ENCODE measurements at regions not wholly inside any gene's neighbourhood (a gene's known extent, or its start where the extent isn't known, plus 50 kb on each side); places are given as distances from the start of the nearest gene placed in this dataset.
"Not testable (repeated sequence)": the region's sequence is repeated elsewhere in the genome, so short reads cannot be mapped to it uniquely, and the experiment has no call there.

DNA sequence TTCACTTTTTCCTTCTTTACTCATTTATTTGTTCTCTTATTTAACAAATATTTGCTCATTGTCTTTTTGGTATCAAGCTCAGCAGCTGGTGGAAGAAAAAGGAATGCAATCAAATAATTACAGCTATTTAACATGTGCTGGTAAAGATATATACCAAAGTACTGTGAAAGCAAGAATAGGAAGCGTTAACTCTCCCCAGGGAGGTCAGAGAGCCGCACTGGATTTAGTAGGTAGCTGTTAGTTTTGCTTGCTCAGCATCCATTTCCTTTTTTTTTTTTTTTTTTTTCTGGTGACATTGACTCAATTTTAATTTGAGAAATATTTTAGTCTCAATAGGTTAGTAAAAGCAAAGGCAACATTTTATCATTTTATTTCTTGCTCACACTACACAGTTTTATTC, 308.5 kb upstream of the MDFIC2 start:
- no peak for DNase-seq

GRCh38 chr3:70620367-70620766, 307.9 kb upstream of the MDFIC2 start:
- DNase-seq = no peak

DNA sequence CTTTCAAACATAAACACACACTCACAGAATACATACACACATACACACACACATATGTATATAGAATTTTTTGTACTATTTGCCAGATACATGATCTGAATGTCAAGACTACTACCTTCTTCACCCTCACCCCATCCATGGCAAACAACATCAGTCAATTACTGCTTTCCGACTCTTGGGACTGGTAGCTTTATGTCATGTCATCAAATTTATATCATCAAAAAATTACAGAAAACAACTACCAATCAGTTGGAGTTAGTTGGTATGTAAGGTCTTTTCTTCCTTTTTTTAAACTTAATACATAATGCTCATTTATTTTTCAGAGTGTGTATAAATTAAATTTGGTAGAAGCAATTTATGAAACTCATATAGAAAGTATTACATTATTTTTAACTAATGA, 305.7 kb upstream of the MDFIC2 start:
- DNase-seq = no peak

GRCh38 chr3:70617349-70617748, 304.9 kb upstream of the MDFIC2 start:
- DNase-seq = not testable (repeated sequence)

DNA sequence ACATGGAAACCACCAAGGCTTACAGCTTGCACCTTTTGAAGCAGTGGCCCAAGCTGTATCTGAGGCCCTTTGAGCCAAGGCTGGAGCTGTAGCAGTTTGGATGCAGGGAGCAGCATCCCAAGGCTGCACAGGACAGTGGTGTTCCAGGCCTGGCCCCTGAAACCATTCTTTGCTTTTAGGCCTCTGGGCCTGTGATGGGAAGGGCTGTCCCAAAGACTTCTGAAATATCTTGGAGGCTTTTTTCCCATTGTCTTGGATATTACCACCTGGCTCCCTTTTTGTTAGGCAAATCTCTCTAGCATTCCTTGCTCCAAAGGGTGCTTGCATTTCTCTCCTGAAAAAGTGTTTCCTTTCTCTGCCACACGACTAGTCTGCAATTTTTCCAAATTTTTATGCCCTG, 302.8 kb upstream of the MDFIC2 start:
- DNase-seq = no peak

DNA sequence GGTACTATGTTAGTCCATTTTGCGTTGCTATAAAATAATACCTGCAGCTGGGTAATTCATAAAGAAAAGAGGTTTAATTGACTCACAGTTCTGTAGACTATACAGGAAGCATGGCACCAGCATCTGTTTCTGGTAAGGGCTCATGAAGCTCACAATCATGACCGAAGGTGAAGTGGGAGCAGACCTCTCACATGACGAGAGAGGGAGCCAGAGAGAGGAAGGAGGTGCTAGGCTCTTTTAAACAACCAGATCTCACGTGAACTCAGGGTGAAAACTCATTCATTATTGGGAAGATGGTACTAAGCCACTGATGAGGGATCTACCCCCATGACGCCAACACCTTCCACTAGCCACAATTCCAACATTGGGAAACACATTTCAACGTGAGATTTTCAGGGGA, 301.7 kb upstream of the MDFIC2 start:
- DNase-seq = no peak

DNA sequence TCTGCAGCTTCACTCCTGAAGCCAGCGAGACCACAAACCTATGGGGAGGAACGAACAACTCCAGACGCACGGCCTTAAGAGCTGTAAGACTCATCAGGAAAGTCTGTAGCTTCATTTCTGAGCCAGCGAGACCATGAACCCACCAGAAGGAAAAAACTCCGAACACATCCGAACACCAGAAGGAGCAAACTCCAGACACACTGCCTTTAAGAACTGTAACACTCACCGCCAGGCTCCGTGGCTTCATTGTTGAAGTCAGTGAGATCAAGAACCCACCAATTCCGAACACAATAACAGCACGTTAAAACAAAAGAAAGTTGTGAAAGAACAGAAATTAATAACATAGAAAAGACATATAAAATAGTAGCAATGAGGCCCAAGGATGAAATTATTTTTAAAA, 300.5 kb upstream of the MDFIC2 start:
- no peak for DNase-seq

DNA sequence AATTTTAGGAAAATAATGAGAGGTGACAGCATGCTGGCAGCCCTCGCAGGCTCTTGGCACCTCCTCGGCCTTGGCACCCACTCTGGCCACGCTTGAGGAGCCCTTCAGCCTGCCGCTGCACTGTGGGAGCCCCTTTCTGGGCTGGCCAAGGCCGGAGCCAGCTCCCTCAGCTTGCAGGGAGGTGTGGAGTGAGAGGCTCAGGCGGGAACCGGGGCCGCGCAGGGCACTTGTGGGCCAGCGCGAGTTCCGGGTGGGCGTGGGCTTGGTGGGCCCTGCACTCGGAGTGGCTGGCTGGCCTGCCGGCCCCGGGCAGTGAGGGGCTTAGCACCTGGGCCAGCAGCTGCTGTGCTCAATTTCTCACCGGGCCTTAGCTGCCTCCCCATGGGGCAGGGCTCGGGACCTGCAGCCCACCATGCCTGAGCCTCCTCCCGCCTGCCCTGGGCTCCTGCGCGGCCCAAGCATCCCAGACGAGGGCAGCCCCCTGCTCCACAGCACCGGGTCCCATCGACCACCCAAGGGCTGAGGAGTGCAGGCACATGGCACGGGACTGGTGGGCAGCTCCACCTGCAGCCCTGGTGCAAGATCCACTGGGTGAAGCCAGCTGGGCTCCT, 299.3 kb upstream of the MDFIC2 start:
- not testable (repeated sequence) for DNase-seq

- no peak for DNase-seq
Measured at GRCh38 chr3:70608434-70608833, 296.0 kb upstream of the MDFIC2 start.

GRCh38 chr3:70607469-70607868, 295.0 kb upstream of the MDFIC2 start:
- no peak for DNase-seq

DNA sequence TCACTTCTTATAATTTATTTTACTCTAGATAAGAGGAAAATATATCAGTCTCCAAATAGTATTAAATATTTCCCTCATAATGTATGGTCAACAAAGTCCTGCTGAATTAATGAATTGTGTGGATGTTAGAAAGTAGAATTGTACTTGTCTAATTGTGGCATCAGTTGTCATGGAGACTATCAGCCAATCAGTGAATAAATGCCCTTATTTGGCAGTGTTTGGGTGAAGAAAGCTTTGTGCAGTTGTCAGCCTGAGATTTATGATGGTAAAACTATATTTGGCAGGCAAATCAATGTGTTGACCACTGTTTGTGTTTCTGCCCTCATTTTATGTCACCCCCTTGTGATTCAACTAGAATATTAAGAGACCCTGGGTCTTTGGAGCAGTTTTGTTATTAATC, 293.6 kb upstream of the MDFIC2 start:
- no peak for DNase-seq

DNA sequence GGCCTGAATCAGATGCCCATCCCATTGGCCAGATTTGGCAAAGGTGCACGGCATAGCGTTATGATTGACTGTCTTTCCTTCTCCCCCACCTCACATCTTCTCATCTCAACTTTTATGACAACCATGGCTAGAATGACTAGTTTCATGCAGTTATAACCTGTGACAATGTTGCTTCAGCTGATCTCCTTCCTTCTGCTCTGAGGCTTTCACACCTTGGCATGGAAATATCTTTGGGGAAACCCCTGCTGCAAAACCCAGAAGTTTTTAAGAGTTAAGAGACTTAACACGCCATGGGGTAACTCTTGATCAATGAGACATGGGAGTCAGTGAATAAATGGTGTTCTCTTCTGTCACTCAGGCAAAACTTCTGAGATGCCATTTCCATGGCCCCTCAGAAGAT, 290.7 kb upstream of the MDFIC2 start:
- DNase-seq = no peak

DNA sequence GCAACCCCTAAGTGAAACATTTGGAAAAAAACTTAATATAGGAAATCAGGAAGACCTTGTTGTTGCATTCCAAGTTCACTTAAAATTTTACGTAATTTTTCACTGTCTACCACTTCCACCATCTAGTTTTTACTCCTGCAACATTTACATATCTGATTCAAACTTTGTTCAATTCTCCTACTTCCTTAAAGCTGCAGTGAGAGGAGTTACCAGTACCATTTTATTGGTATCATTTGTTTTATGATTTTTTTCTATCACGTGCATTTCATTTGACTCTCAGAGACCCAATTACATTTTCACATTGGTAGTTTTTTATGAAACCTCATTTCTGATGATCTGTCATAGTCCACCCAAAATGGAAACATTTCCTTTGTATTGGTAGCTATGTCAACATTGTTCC, 284.9 kb upstream of the MDFIC2 start:
- no peak for DNase-seq

DNA sequence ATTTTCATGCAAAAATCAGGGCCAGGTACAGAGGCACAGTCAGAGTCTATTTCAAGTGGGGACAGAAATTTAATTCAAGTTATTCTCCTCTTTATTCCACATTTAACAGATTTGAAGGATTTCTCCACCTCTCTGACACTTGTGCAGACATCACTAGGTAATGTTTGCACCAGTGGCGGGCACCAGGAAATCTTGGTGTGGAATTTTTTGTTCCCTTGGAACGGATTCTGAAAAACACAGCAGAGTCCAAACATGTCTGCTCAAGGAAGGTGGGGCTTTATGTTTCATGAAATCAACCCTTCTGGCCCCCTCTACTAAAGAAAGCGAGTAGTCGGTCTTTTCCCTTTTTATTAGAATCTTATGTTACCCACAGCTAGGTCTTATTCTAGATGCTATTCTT, 271.2 kb upstream of the MDFIC2 start:
- DNase-seq = no peak

DNA sequence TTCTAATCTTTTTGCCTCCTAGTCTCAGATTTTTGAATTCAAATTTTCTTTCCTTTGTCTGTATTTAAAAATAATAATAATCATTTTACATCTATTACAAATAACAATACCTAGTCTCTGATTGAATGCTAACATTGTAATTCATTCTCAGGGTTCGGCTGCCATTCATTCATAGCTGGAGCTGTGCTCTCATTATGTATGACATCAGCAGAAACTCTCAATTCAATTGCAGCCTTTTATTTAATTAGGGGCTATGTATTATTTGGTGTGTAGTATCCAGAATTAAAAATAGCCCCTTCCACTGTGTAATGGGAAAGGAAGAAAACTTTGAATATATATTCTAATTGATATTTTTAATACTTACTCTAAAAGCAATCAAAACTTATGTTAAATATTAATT, 270.4 kb upstream of the MDFIC2 start:
- DNase-seq = no peak

- DNase-seq = no peak
Measured at GRCh38 chr3:70580021-70580420, 267.6 kb upstream of the MDFIC2 start.

GRCh38 chr3:70571696-70572095, 259.3 kb upstream of the MDFIC2 start:
- no peak for DNase-seq

DNA sequence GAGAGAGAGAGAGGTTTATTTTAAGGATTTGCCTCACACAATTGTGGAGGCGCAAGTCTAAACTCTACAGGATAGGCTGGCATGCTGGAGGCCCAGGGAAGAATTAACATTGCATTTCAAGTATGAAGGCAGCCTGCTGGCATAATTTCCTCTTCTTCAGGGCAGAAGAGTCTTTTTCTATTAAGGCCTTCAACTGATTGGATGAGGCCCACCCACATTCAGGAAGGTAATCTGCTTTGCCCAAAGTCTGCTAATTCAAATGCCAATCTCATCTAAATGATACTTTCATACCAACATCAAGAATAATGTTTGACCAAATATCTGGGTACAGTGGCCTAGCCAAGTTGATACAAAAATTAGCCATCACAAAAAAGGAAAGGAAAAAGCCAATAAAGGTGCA, 258.1 kb upstream of the MDFIC2 start:
- no peak for DNase-seq

DNA sequence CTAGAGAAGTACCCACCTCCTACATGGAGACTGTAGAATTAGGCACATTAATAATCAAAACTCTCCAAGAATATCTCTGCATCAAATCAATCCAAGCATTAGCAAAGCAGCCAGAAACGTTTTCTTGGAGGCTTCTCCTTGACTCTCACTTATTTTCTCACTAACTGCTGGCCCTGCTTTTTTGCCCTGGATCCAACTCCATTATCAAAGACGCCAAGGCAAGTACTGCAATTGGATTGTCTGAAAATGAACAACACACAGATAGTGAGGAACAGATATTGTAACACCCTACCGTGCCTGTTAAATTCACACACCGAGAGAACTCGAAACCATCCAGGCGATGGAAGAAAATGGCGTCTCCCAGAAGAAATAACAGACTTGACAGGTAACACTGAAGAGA, 256.2 kb upstream of the MDFIC2 start:
- DNase-seq = no peak

- DNase-seq = no peak
Measured at GRCh38 chr3:70565861-70566260, 253.4 kb upstream of the MDFIC2 start.

DNA sequence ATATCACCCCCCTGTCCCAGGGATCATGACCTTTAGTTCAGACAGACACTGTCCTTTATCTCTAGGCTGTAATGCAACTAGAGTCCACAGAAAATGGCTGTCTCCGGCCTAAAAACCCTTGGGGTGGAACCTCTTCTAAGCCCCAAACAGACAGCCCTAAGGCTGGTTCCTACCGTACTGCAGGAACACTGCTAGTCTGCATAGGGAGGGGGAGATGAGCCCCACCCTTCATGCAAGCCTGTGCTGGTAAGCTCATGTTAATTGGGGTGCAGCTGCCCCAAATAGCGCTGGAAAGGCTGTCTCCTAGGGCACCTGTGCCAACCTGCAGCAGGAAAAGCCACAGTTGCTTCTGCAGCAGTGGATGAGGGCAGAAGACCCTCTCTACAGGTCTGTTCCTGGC, 252.1 kb upstream of the MDFIC2 start:
- DNase-seq = no peak

DNA sequence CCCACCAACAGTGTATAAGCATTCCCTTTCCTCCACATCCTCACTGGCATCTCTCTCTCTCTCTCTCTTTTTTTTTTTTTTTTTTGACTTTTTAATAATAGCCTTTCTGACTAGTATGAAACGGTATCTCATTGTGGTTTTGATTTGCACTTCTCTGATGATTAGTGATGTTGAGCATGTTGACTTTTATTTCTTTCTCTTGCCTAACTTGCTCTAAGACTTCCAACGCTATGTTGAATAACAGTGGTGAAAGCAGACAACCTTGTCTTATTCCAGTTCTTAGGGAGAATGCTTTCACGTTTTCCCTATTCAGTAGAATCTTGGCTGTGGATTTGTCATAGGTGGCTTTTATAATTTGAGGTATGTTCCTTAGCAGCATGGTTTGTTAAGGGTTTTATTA, 249.4 kb upstream of the MDFIC2 start:
- no peak for DNase-seq

GRCh38 chr3:70558956-70559355, 246.5 kb upstream of the MDFIC2 start:
- DNase-seq = no peak

DNA sequence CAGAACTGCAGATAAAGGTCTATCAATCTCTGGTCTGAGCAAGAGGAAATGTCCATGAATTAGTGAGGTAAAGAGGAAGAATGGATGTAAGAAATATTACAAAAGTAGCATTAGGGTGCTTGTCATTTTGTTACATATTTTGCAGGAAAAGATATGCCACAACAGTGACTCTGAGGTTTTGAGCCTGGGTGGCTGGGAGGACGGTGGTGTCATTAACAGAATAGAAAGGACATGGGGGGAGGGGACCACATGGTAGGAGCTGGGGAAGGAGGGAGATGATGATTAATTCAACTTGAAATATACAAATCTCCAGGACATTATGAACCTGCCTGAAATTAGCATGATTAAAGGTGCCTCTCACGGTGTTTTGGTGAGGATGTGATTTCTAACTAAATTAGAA, 245.5 kb upstream of the MDFIC2 start:
- no peak for DNase-seq

GRCh38 chr3:70556056-70556455, 243.6 kb upstream of the MDFIC2 start:
- DNase-seq = no peak

DNA sequence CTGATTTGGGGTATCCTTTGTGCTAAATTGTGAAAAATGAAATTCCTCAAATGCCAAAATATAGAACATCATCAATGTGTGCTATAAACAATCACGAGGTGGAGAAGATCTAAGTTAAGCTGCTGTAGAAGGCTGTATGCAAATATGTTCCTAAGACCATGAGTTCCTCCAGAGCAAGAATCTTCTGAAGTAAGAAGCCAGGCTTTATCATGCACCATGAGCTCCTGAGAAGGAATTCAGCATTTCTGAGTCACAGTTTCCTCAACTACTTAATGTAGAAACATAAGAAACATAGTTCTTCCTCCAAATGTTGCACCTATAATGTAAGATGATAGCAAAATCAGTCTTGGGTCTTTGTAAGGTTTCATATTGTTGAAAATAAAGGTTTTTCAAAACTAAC, 241.7 kb upstream of the MDFIC2 start:
- no peak for DNase-seq

Data from right hindlimb (tissue), 1 donor.